GM12878 (cell line): ENCODE measurements at regions not wholly inside any gene's neighbourhood (a gene's known extent, or its start where the extent isn't known, plus 50 kb on each side); places are given as distances from the start of the nearest gene placed in this dataset.

Source experiments
- ATAC-seq: fragments of 200-7000 bp; cut with Tn5 transposase; 3 replicates; pipeline ENCODE4 v1.9.1; 2020; ENCODE audit warnings: mild to moderate bottlenecking, moderate library complexity
- BruUV-seq: library from RNA; stranded (reverse); fragments of 400-500 nt; replicated peaks from 2 replicates; lab custom pipeline; 2021; lab: Mats Ljungman, UMichigan
- CTCF ChIA-PET: fragments of 300-600 bp; sonication (Branson Sonifier 250); formaldehyde crosslinking; extraction: SDS; loops from one replicate; lab custom pipeline; 2021; ENCODE audit warnings: inconsistent platforms; lab: Yijun Ruan, JAX
- POLR2A ChIA-PET: fragments of 350-600 bp; formaldehyde crosslinking; extraction: SDS; loops from one replicate; lab custom pipeline; 2021; ENCODE audit warnings: inconsistent platforms; lab: Charles Lee
- RAD21 ChIA-PET: fragments of 300-600 bp; sonication (Branson Sonifier 250); formaldehyde crosslinking; loops from one replicate; lab custom pipeline; 2023; ENCODE audit warnings: antibody characterized with exemption; ENCODE audit not compliant: unreplicated experiment; lab: Charles Lee
- SMC1A ChIA-PET: fragments of 300-600 bp; sonication (Branson Sonifier 250); formaldehyde crosslinking; loops from one replicate; lab custom pipeline; 2023; ENCODE audit not compliant: unreplicated experiment, uncharacterized antibody; lab: Charles Lee
- DNase-seq: peaks from one replicate; pipeline ENCODE4 v3.0.0-alpha.2; 2011; ENCODE audit warnings: low read depth, low spot score
- FAIRE-seq: peaks from 3 replicates; lab custom pipeline; 2011; peaks lifted over from hg19 to GRCh38; lab: Jason Lieb, UNC
- H2AFZ ChIP-seq: 2 replicates; pipeline ENCODE4 v1.6.0; 2011; ENCODE audit warnings: low read depth, low read length, control low read depth; ENCODE audit not compliant: control insufficient read depth
- H3K27ac ChIP-seq: 2 replicates; pipeline ENCODE4 v1.5.1; 2011; ENCODE audit warnings: control low read depth; ENCODE audit not compliant: control insufficient read depth, insufficient read depth
- H3K27me3 ChIP-seq, 2 experiments: replicated peaks in 1 of 2; 2 replicates each; pipeline versions ENCODE4 v1.6.0 to v1.6.1; 2011; ENCODE audit warnings: low read length in 1 of 2; ENCODE audit not compliant: control insufficient read depth in 2 of 2, insufficient read depth in 2 of 2
- H3K36me3 ChIP-seq, 2 experiments: 2 replicates each; pipeline ENCODE4 v1.5.1; 2011; ENCODE audit warnings: low read length in 1 of 2; ENCODE audit not compliant: control insufficient read depth in 2 of 2, insufficient read depth in 2 of 2
- H3K4me1 ChIP-seq: 2 replicates; pipeline ENCODE4 v1.6.1; 2011; ENCODE audit warnings: mild to moderate bottlenecking, low read length, moderate library complexity, mixed read lengths; ENCODE audit not compliant: control insufficient read depth, insufficient read depth
- H3K4me2 ChIP-seq: 2 replicates; pipeline ENCODE4 v1.6.0; 2011; ENCODE audit warnings: control low read depth; ENCODE audit not compliant: control insufficient read depth, insufficient read depth
- H3K4me3 ChIP-seq: fragments of 200-600 bp; sonication (generic); 2 replicates; pipeline ENCODE4 v1.5.1; 2016
- H3K79me2 ChIP-seq: 2 replicates; pipeline ENCODE4 v1.6.0; 2011; ENCODE audit warnings: low read length; ENCODE audit not compliant: control insufficient read depth, insufficient read depth
- H3K9ac ChIP-seq: 2 replicates; pipeline ENCODE4 v1.8.0; 2011; ENCODE audit warnings: low read length, control low read depth, mixed read lengths; ENCODE audit not compliant: control insufficient read depth, insufficient read depth
- H3K9me3 ChIP-seq: replicated peaks from 3 replicates; pipeline ENCODE4 v1.5.1; 2011; ENCODE audit warnings: mild to moderate bottlenecking, low read length; ENCODE audit not compliant: control insufficient read depth, insufficient read depth
- H4K20me1 ChIP-seq: 2 replicates; pipeline ENCODE4 v1.6.0; 2011; ENCODE audit not compliant: control insufficient read depth, insufficient read depth
- ETV6 ChIP-seq, 2 experiments: fragments of 450-650 bp in 1 of 2; IDR thresholded peaks in 1 of 2; conservative IDR thresholded peaks in 1 of 2; 2 replicates each; pipeline ENCODE4 v1.6.1; 2014; ENCODE audit warnings: antibody characterized with exemption in 1 of 2, borderline replicate concordance in 1 of 2, low read depth in 1 of 2, mild to moderate bottlenecking in 1 of 2, moderate library complexity in 1 of 2
- GATAD2B ChIP-seq: fragments of 450-650 bp; conservative IDR thresholded peaks from 2 replicates; pipeline ENCODE4 v1.6.1; 2017; ENCODE audit warnings: low read depth, mild to moderate bottlenecking, moderate library complexity
- NFYB ChIP-seq: IDR thresholded peaks from 2 replicates; pipeline ENCODE4 v1.6.1; 2011; ENCODE audit warnings: low read depth, mild to moderate bottlenecking, low read length, improper control_type of control experiment, moderate library complexity; ENCODE audit not compliant: insufficient read depth
- SMARCA5 ChIP-seq: fragments of 450-650 bp; IDR thresholded peaks from 2 replicates; pipeline ENCODE4 v1.6.1; 2017; ENCODE audit warnings: mild to moderate bottlenecking
- SREBF1 ChIP-seq: IDR thresholded peaks from 2 replicates; pipeline ENCODE4 v1.6.1; 2012; ENCODE audit warnings: mild to moderate bottlenecking, low read length
- SRF ChIP-seq, 2 experiments: IDR thresholded peaks; 2 replicates each; pipeline ENCODE4 v1.6.1; 2011; ENCODE audit warnings: low read depth in 2 of 2, low read length in 2 of 2, mild to moderate bottlenecking in 1 of 2, moderate library complexity in 1 of 2
- TARDBP ChIP-seq: IDR thresholded peaks from 2 replicates; pipeline ENCODE4 v1.6.1; 2016; ENCODE audit warnings: borderline replicate concordance
- ZNF622 ChIP-seq: fragments of 450-650 bp; IDR thresholded peaks from 2 replicates; pipeline ENCODE4 v1.6.1; 2017; ENCODE audit warnings: mild to moderate bottlenecking, inconsistent platforms
- WGBS: methylation state at CpG from one replicate; pipeline ENCODE4 v1.1.6; 2016; ENCODE audit warnings: low lambda C conversion rate; ENCODE audit not compliant: insufficient replicate concordance, insufficient coverage; ENCODE audit errors: missing lambda C conversion rate; 5-methylcytosine and 5-hydroxymethylcytosine counted together
- in situ Hi-C: fragments of 300-500 bp; cut with MboI; formaldehyde crosslinking; loops from 9 replicates; pipeline ENCODE4 v1.14.3; 2018; ENCODE audit warnings: mixed read lengths
- intact Hi-C: fragments of 100-400 bp; cut with micrococcal nuclease; formaldehyde crosslinking; loops from one replicate; pipeline ENCODE4 v1.14.2; 2022; ENCODE audit not compliant: unreplicated experiment
- TF ChIP-seq, protein P1 (sequence below): fragments of 150-350 bp; IDR thresholded peaks from 2 replicates; pipeline ENCODE4 v1.6.1; 2016; ENCODE audit warnings: low read depth, low read length
- TF ChIP-seq, protein P2 (sequence below): fragments of 450-650 bp; conservative IDR thresholded peaks from 2 replicates; pipeline ENCODE4 v1.6.1; 2017; ENCODE audit warnings: mild to moderate bottlenecking, moderate library complexity
- TF ChIP-seq, protein P3 (sequence below): IDR thresholded peaks from 2 replicates; pipeline ENCODE4 v1.6.1; 2012; ENCODE audit warnings: improper control_type of control experiment, low read depth, low read length; ENCODE audit not compliant: insufficient replicate concordance

DNA sequence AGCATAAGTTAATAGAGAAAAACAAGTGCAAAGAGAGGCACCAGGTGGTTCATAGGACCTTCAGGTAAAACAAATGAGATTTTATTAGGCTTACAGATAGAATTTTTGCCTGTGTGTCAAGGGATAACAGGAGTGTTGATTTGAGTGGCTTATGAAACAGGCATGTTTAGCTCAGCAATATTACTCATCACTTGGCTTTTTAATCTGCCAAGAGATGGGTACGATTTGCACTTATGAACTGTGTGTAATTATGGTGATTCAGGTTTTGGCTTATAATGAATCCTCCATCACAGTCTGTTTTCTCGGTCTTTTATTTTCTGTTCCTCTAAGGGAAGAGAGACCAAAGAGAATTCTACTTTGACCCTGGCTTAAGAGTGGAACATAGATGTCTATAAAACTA, 199.3 kb downstream of the DMRTA1 start:
- no peak for DNase-seq
- Histone ChIP-seq H3K9me3 (no peaks in the 10 kb centered on the region), H3K9ac (no peak overlapping the region), H3K27ac (no peak overlapping the region), H3K27me3 (no peaks in the 10 kb centered on the region), H4K20me1 (no peaks in the 10 kb centered on the region), H3K4me3 (no peak overlapping the region), H3K4me1 (no peaks in the 10 kb centered on the region), H2AFZ (no peak overlapping the region), H3K36me3 (no peaks in the 10 kb centered on the region), H3K4me2 (no peak overlapping the region), H3K79me2 (no peaks in the 10 kb centered on the region)
- FAIRE-seq: no peak
- intact Hi-C loops: loop anchor here (5.0 kb wide), 1 partner anchor 51 kb away; no protein-coding TSS in a partner anchor
- BruUV-seq: no TSS peak
- WGBS: 34% methylated on average over 2 of the region's 2 CpGs
- ChIA-PET SMC1A (interaction anchor here (1.2 kb wide), 1 partner anchor 20 kb away, joined by 4 read pairs; no protein-coding TSS in a partner anchor), POLR2A (no interaction called here), RAD21 (no interaction called here), CTCF (interaction anchor here (1.1 kb wide), 1 partner anchor 79 kb away, joined by 3 read pairs; no protein-coding TSS in a partner anchor)
- in situ Hi-C loops: no loop called here
- no peak for ATAC-seq
- TF ChIP-seq ZNF622 (no peak), SRF (IDR thresholded peaks at IDR 0.05; ENCODE audit: low read depth in 2 of 2, low read length in 2 of 2) (no peak), GATAD2B (no peak), SMARCA5 (no peak), ETV6 (conservative IDR thresholded peaks at IDR 0.05 in 1 of 2, IDR thresholded peaks at IDR 0.05 in 1 of 2; ENCODE audit: borderline replicate concordance in 1 of 2, low read depth in 1 of 2) (no peak), NFYB (no peak), SREBF1 (no peak), TARDBP (no peak)
- TF ChIP-seq, protein P1, sequence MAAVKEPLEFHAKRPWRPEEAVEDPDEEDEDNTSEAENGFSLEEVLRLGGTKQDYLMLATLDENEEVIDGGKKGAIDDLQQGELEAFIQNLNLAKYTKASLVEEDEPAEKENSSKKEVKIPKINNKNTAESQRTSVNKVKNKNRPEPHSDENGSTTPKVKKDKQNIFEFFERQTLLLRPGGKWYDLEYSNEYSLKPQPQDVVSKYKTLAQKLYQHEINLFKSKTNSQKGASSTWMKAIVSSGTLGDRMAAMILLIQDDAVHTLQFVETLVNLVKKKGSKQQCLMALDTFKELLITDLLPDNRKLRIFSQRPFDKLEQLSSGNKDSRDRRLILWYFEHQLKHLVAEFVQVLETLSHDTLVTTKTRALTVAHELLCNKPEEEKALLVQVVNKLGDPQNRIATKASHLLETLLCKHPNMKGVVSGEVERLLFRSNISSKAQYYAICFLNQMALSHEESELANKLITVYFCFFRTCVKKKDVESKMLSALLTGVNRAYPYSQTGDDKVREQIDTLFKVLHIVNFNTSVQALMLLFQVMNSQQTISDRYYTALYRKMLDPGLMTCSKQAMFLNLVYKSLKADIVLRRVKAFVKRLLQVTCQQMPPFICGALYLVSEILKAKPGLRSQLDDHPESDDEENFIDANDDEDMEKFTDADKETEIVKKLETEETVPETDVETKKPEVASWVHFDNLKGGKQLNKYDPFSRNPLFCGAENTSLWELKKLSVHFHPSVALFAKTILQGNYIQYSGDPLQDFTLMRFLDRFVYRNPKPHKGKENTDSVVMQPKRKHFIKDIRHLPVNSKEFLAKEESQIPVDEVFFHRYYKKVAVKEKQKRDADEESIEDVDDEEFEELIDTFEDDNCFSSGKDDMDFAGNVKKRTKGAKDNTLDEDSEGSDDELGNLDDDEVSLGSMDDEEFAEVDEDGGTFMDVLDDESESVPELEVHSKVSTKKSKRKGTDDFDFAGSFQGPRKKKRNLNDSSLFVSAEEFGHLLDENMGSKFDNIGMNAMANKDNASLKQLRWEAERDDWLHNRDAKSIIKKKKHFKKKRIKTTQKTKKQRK: no peak
- TF ChIP-seq, protein P2, sequence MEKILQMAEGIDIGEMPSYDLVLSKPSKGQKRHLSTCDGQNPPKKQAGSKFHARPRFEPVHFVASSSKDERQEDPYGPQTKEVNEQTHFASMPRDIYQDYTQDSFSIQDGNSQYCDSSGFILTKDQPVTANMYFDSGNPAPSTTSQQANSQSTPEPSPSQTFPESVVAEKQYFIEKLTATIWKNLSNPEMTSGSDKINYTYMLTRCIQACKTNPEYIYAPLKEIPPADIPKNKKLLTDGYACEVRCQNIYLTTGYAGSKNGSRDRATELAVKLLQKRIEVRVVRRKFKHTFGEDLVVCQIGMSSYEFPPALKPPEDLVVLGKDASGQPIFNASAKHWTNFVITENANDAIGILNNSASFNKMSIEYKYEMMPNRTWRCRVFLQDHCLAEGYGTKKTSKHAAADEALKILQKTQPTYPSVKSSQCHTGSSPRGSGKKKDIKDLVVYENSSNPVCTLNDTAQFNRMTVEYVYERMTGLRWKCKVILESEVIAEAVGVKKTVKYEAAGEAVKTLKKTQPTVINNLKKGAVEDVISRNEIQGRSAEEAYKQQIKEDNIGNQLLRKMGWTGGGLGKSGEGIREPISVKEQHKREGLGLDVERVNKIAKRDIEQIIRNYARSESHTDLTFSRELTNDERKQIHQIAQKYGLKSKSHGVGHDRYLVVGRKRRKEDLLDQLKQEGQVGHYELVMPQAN: no peak
- TF ChIP-seq, protein P3, sequence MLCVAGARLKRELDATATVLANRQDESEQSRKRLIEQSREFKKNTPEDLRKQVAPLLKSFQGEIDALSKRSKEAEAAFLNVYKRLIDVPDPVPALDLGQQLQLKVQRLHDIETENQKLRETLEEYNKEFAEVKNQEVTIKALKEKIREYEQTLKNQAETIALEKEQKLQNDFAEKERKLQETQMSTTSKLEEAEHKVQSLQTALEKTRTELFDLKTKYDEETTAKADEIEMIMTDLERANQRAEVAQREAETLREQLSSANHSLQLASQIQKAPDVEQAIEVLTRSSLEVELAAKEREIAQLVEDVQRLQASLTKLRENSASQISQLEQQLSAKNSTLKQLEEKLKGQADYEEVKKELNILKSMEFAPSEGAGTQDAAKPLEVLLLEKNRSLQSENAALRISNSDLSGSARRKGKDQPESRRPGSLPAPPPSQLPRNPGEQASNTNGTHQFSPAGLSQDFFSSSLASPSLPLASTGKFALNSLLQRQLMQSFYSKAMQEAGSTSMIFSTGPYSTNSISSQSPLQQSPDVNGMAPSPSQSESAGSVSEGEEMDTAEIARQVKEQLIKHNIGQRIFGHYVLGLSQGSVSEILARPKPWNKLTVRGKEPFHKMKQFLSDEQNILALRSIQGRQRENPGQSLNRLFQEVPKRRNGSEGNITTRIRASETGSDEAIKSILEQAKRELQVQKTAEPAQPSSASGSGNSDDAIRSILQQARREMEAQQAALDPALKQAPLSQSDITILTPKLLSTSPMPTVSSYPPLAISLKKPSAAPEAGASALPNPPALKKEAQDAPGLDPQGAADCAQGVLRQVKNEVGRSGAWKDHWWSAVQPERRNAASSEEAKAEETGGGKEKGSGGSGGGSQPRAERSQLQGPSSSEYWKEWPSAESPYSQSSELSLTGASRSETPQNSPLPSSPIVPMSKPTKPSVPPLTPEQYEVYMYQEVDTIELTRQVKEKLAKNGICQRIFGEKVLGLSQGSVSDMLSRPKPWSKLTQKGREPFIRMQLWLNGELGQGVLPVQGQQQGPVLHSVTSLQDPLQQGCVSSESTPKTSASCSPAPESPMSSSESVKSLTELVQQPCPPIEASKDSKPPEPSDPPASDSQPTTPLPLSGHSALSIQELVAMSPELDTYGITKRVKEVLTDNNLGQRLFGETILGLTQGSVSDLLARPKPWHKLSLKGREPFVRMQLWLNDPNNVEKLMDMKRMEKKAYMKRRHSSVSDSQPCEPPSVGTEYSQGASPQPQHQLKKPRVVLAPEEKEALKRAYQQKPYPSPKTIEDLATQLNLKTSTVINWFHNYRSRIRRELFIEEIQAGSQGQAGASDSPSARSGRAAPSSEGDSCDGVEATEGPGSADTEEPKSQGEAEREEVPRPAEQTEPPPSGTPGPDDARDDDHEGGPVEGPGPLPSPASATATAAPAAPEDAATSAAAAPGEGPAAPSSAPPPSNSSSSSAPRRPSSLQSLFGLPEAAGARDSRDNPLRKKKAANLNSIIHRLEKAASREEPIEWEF: no peak
